ENCODE measurements at regions not wholly inside any gene's neighbourhood (a gene's known extent, or its start where the extent isn't known, plus 50 kb on each side); places are given as distances from the start of the nearest gene placed in this dataset.

DNA sequence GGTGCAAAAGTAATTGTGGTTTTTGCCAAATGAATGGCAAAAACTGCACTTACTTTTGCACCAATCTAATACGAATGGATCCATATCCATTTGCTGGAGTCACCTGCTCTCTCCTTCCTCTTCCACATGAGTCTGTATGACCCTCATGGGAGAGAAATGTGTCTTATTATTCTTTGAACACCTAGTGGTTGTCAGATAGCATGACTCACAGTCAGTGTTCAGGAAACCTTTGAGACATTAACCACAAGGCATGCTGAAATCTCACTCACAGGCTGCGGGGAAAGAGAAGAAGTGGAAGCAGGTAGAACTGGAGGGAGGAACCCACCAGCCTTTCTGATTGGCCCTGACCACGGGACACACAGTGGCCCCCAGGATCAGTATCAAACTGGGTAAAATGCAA is 222.8 kb upstream of the KLF4 start:
- no peak overlapping the region for H2AFZ ChIP-seq (ENCODE audit: low read length)
- H3K4me2 ChIP-seq (ENCODE audit: low read depth, low read length): no peak overlapping the region
- ATAC-seq (no peak), FAIRE-seq (no peak), DNase-seq (ENCODE audit: low spot score) (no peak)
- H3K79me2 ChIP-seq (ENCODE audit: insufficient read depth, low read length): no peaks in the 10 kb centered on the region
- 2% methylated on average over 3 of the region's 3 CpGs for WGBS (ENCODE audit: low lambda C conversion rate)
- intact Hi-C loops (cut with micrococcal nuclease; ENCODE audit: unreplicated experiment) (no loop called here), in situ Hi-C loops (cut with HindIII; ENCODE audit: extremely low pct_ligation_motif_present, low pct_unique_long_range_greater_than_20kb) (no loop called here)
- H3K27ac ChIP-seq (ENCODE audit: extremely low read length, insufficient read depth, low read length): no peak overlapping the region
- H3K27me3 ChIP-seq (ENCODE audit: control insufficient read depth in 1 of 2, insufficient read depth in 2 of 2, low read length in 2 of 2): 0 out of 5 replicates have a peak, but pooled peaks cover 0 to under 1% of the 10 kb centered on the region in 2 experiments
- no peaks in the 10 kb centered on the region for H4K20me1 ChIP-seq (ENCODE audit: insufficient read depth, low read length)
- no peaks in the 10 kb centered on the region for H3K36me3 ChIP-seq (replicated peaks in 1 of 2; ENCODE audit: control insufficient read depth in 1 of 2, insufficient read depth in 2 of 2, low read length in 2 of 2)
- no peaks in the 10 kb centered on the region for H3K4me1 ChIP-seq (ENCODE audit: insufficient read depth, low read length)
- CTCF ChIA-PET (ENCODE audit: low intra/inter-chr PET ratio, low total read pairs): no interaction called here
- H3K9ac ChIP-seq (ENCODE audit: insufficient read depth, low read depth, low read length): no peak overlapping the region
- no peak overlapping the region for H3K4me3 ChIP-seq (replicated peaks in 1 of 3; ENCODE audit: insufficient read depth in 1 of 3, low read depth in 2 of 3, low read length in 3 of 3)
- BruUV-seq (replicated peaks): no TSS peak
- no peak for TF ChIP-seq ZNF33A (CRISPR knock-in tag; IDR thresholded peaks at IDR 0.05; ENCODE audit: borderline replicate concordance)
- TF ChIP-seq, protein P1, sequence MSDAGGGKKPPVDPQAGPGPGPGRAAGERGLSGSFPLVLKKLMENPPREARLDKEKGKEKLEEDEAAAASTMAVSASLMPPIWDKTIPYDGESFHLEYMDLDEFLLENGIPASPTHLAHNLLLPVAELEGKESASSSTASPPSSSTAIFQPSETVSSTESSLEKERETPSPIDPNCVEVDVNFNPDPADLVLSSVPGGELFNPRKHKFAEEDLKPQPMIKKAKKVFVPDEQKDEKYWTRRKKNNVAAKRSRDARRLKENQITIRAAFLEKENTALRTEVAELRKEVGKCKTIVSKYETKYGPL (CRISPR knock-in tag; IDR thresholded peaks at IDR 0.05): no peak
- TF ChIP-seq TOE1 (CRISPR knock-in tag; IDR thresholded peaks at IDR 0.05): no peak
- TF ChIP-seq BHLHE40 (IDR thresholded peaks at IDR 0.05; ENCODE audit: low read length): no peak
- TF ChIP-seq, protein P2, sequence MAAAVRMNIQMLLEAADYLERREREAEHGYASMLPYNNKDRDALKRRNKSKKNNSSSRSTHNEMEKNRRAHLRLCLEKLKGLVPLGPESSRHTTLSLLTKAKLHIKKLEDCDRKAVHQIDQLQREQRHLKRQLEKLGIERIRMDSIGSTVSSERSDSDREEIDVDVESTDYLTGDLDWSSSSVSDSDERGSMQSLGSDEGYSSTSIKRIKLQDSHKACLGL (CRISPR knock-in tag; IDR thresholded peaks at IDR 0.05): no peak
- TF ChIP-seq ZNF337 (CRISPR knock-in tag; IDR thresholded peaks at IDR 0.05; ENCODE audit: borderline replicate concordance, low read depth): no peak
- TF ChIP-seq KLF12 (CRISPR knock-in tag; IDR thresholded peaks at IDR 0.05; ENCODE audit: borderline replicate concordance): no peak
- no peak for TF ChIP-seq ZEB1 (IDR thresholded peaks at IDR 0.05; ENCODE audit: insufficient replicate concordance, low read depth)
- TF ChIP-seq ZNF607 (CRISPR knock-in tag; IDR thresholded peaks at IDR 0.05; ENCODE audit: borderline replicate concordance): no peak
- TF ChIP-seq CENPT (CRISPR knock-in tag; IDR thresholded peaks at IDR 0.05; ENCODE audit: low read depth): no peak
- no peak for TF ChIP-seq FOXA3 (CRISPR knock-in tag; IDR thresholded peaks at IDR 0.05)
- no peak for TF ChIP-seq ZNF496 (CRISPR knock-in tag; IDR thresholded peaks at IDR 0.05; ENCODE audit: insufficient replicate concordance)
- TF ChIP-seq ZNF281 (CRISPR knock-in tag; IDR thresholded peaks at IDR 0.05; ENCODE audit: borderline replicate concordance): no peak
- no peak for TF ChIP-seq ZC3H4 (CRISPR knock-in tag; IDR thresholded peaks at IDR 0.05; ENCODE audit: borderline replicate concordance)
- TF ChIP-seq ARNT (IDR thresholded peaks at IDR 0.05): no peak
- no peak for TF ChIP-seq NR0B2 (CRISPR knock-in tag; IDR thresholded peaks at IDR 0.05)
- TF ChIP-seq ZSCAN9 (CRISPR knock-in tag; IDR thresholded peaks at IDR 0.05; ENCODE audit: borderline replicate concordance): no peak
- POLR2A ChIA-PET: no interaction called here
- no peaks in the 10 kb centered on the region for H3K9me3 ChIP-seq (ENCODE audit: low read length)

Data from HepG2 (cell line).